Keratinocyte (primary cell): ENCODE measurements at regions not wholly inside any gene's neighbourhood (a gene's known extent, or its start where the extent isn't known, plus 50 kb on each side); places are given as distances from the start of the nearest gene placed in this dataset.

ENCODE experiments used
- DNase-seq: peaks from one replicate; pipeline ENCODE4 v3.0.0-alpha.2; 2011; ENCODE audit warnings: low read depth, missing footprints, low spot score
- FAIRE-seq: peaks from 2 replicates; lab custom pipeline; 2011; peaks lifted over from hg19 to GRCh38; lab: Jason Lieb, UNC
- H2AFZ ChIP-seq: 2 replicates; pipeline ENCODE4 v1.6.0; 2012; ENCODE audit warnings: low read length, control low read depth, inconsistent platforms; ENCODE audit not compliant: control insufficient read depth
- H3K27ac ChIP-seq: 2 replicates; pipeline ENCODE4 v1.5.1; 2011; ENCODE audit warnings: low read length; ENCODE audit not compliant: control insufficient read depth, insufficient read depth
- H3K27me3 ChIP-seq: 3 replicates; pipeline ENCODE4 v1.6.0; 2011; ENCODE audit warnings: low read length; ENCODE audit not compliant: control insufficient read depth, insufficient read depth; ENCODE audit errors: extremely low read depth
- H3K36me3 ChIP-seq, 2 experiments: 2 replicates in 1 of 2; 3 replicates in 1 of 2; pipeline ENCODE4 v1.5.1; 2011; ENCODE audit warnings: low read length in 2 of 2, mild to moderate bottlenecking in 1 of 2; ENCODE audit not compliant: control insufficient read depth in 2 of 2, insufficient read depth in 2 of 2; ENCODE audit errors: extremely low read depth in 1 of 2
- H3K4me1 ChIP-seq: 3 replicates; pipeline ENCODE4 v1.5.1; 2011; ENCODE audit warnings: low read length; ENCODE audit not compliant: control insufficient read depth, insufficient read depth; ENCODE audit errors: extremely low read depth
- H3K4me2 ChIP-seq: 3 replicates; pipeline ENCODE4 v1.6.0; 2011; ENCODE audit warnings: low read depth, low read length; ENCODE audit not compliant: control insufficient read depth, insufficient read depth; ENCODE audit errors: extremely low read depth
- H3K4me3 ChIP-seq, 3 experiments: fragments of 200-600 bp in 1 of 3; sonication (generic) in 1 of 3; 2 replicates in 2 of 3; 3 replicates in 1 of 3; pipeline ENCODE4 v1.5.1; 2011 to 2016; ENCODE audit warnings: low read length in 3 of 3, mild to moderate bottlenecking in 3 of 3, control low read depth in 2 of 3, inconsistent platforms in 1 of 3, low read depth in 1 of 3, mixed read lengths in 1 of 3, mixed run types in 1 of 3, moderate library complexity in 1 of 3; ENCODE audit not compliant: control insufficient read depth in 2 of 3, insufficient read depth in 2 of 3; ENCODE audit errors: extremely low read depth in 1 of 3
- H3K79me2 ChIP-seq: 2 replicates; pipeline ENCODE4 v1.6.0; 2012; ENCODE audit warnings: low read length; ENCODE audit not compliant: control insufficient read depth, insufficient read depth
- H3K9ac ChIP-seq: 3 replicates; pipeline ENCODE4 v1.6.0; 2011; ENCODE audit warnings: low read length; ENCODE audit not compliant: control insufficient read depth, insufficient read depth; ENCODE audit errors: extremely low read depth
- H3K9me1 ChIP-seq: 3 replicates; pipeline ENCODE4 v1.6.0; 2011; ENCODE audit warnings: low read length; ENCODE audit not compliant: control insufficient read depth, insufficient read depth; ENCODE audit errors: extremely low read depth
- H3K9me3 ChIP-seq: 2 replicates; pipeline ENCODE4 v1.5.1; 2012; ENCODE audit warnings: low read depth, low read length; ENCODE audit not compliant: control insufficient read depth
- H4K20me1 ChIP-seq: 3 replicates; pipeline ENCODE4 v1.6.0; 2011; ENCODE audit warnings: low read length; ENCODE audit not compliant: control insufficient read depth, insufficient read depth; ENCODE audit errors: extremely low read depth
- CTCF ChIP-seq, 3 experiments: IDR thresholded peaks in 1 of 3; conservative IDR thresholded peaks in 1 of 3; optimal IDR thresholded peaks in 1 of 3; 2 replicates in 2 of 3; 3 replicates in 1 of 3; pipeline versions ENCODE3 to v1.5.1; 2011; ENCODE audit warnings: low read length in 3 of 3, mild to moderate bottlenecking in 3 of 3, moderate library complexity in 2 of 3, control low read depth in 1 of 3, inconsistent platforms in 1 of 3; ENCODE audit not compliant: insufficient read depth in 2 of 3; ENCODE audit errors: extremely low read depth in 1 of 3
- EZH2 ChIP-seq: IDR thresholded peaks from one replicate; pipeline ENCODE4 v1.6.1; 2012; ENCODE audit warnings: inconsistent platforms, mild to moderate bottlenecking, low read length, moderate library complexity
- dilution Hi-C: fragments of 300-500 bp; cut with MboI; formaldehyde crosslinking; loops from one replicate; pipeline ENCODE4 v1.7.0; 2020; ENCODE audit warnings: low sequenced_read_pairs; ENCODE audit not compliant: extremely low pct_ligation_motif_present

- FAIRE-seq, result no peak
Observed at GRCh38 chr1:81587426-81587825, 213.3 kb upstream of the ADGRL2 start.

GRCh38 chr1:81585371-81585770 lies 215.4 kb upstream of the ADGRL2 start:
- Histone ChIP-seq H3K9ac (no peak overlapping the region), H3K27me3 (peaks cover 4% of the 10 kb centered on the region), H3K9me1 (no peaks in the 10 kb centered on the region), H3K27ac (no peak overlapping the region), H3K4me2 (no peak overlapping the region), H4K20me1 (no peaks in the 10 kb centered on the region), H3K79me2 (no peaks in the 10 kb centered on the region), H2AFZ (no peak overlapping the region), H3K9me3 (no peaks in the 10 kb centered on the region), H3K4me3 (no peak overlapping the region), H3K36me3 (no peaks in the 10 kb centered on the region), H3K4me1 (no peaks in the 10 kb centered on the region)
- DNase-seq, result no peak
- TF ChIP-seq EZH2 (no peak), CTCF (optimal IDR thresholded peaks at IDR 0.05 in 1 of 3, IDR thresholded peaks at IDR 0.05 in 1 of 3, conservative IDR thresholded peaks at IDR 0.05 in 1 of 3; ENCODE audit: extremely low read depth in 1 of 3, insufficient read depth in 2 of 3, low read length in 3 of 3) (no peak)
- FAIRE-seq, result no peak
- dilution Hi-C loops, result no loop called here

More at GRCh38 chr1:81587426-81587825, 213.3 kb upstream of the ADGRL2 start:
- TF ChIP-seq EZH2 (no peak), CTCF (optimal IDR thresholded peaks at IDR 0.05 in 1 of 3, IDR thresholded peaks at IDR 0.05 in 1 of 3, conservative IDR thresholded peaks at IDR 0.05 in 1 of 3; ENCODE audit: extremely low read depth in 1 of 3, insufficient read depth in 2 of 3, low read length in 3 of 3) (no peak)
- Histone ChIP-seq H3K4me3 (no peak overlapping the region), H3K79me2 (no peaks in the 10 kb centered on the region), H3K9me1 (no peaks in the 10 kb centered on the region), H3K27me3 (peaks cover 4% of the 10 kb centered on the region), H3K4me2 (no peak overlapping the region), H3K27ac (no peak overlapping the region), H3K9ac (no peak overlapping the region), H3K36me3 (no peaks in the 10 kb centered on the region), H2AFZ (no peak overlapping the region), H4K20me1 (no peaks in the 10 kb centered on the region), H3K9me3 (no peaks in the 10 kb centered on the region), H3K4me1 (no peaks in the 10 kb centered on the region)
- dilution Hi-C loops, result no loop called here
- no peak for DNase-seq
